Forelimb muscle (tissue), 1 donor: ENCODE measurements at regions not wholly inside any gene's neighbourhood (a gene's known extent, or its start where the extent isn't known, plus 50 kb on each side); places are given as distances from the start of the nearest gene placed in this dataset.
"Not testable (repeated sequence)": the region's sequence is repeated elsewhere in the genome, so short reads cannot be mapped to it uniquely, and the experiment has no call there.

ENCODE experiments used
- DNase-seq: peaks from one replicate; pipeline ENCODE4 v3.0.0-alpha.2; 2013; ENCODE audit warnings: low read depth

- DNase-seq = no peak
Measured at GRCh38 chr6:12545619-12546409, 170.8 kb upstream of the PHACTR1 start.

- DNase-seq = no peak
Measured at GRCh38 chr6:12546410-12547002, 170.1 kb upstream of the PHACTR1 start.

- DNase-seq = no peak
Measured at GRCh38 chr6:12548526-12548925, 168.0 kb upstream of the PHACTR1 start.

- not testable (repeated sequence) for DNase-seq
Measured at GRCh38 chr6:12549445-12549844, 167.1 kb upstream of the PHACTR1 start.

- not testable (repeated sequence) for DNase-seq
Measured at GRCh38 chr6:12554820-12555219, 161.7 kb upstream of the PHACTR1 start.

GRCh38 chr6:12555267-12555666 lies 161.3 kb upstream of the PHACTR1 start:
- DNase-seq = no peak

GRCh38 chr6:12555781-12556180 lies 160.8 kb upstream of the PHACTR1 start:
- no peak for DNase-seq

GRCh38 chr6:12557765-12558164 lies 158.8 kb upstream of the PHACTR1 start:
- DNase-seq = no peak

GRCh38 chr6:12560315-12560714 lies 156.3 kb upstream of the PHACTR1 start:
- DNase-seq = no peak

- DNase-seq = no peak
Measured at GRCh38 chr6:12566618-12567123, 149.9 kb upstream of the PHACTR1 start.

- no peak for DNase-seq
Measured at GRCh38 chr6:12567682-12568081, 148.9 kb upstream of the PHACTR1 start.

- no peak for DNase-seq
Measured at GRCh38 chr6:12569646-12570045, 146.9 kb upstream of the PHACTR1 start.

GRCh38 chr6:12570461-12571030 lies 146.0 kb upstream of the PHACTR1 start:
- no peak for DNase-seq

- no peak for DNase-seq
Measured at GRCh38 chr6:12572896-12573827, 143.4 kb upstream of the PHACTR1 start.

GRCh38 chr6:12575961-12576360 lies 140.6 kb upstream of the PHACTR1 start:
- DNase-seq = no peak

GRCh38 chr6:12576389-12576788 lies 140.2 kb upstream of the PHACTR1 start:
- DNase-seq = no peak

- DNase-seq = no peak
Measured at GRCh38 chr6:12577124-12577850, 139.3 kb upstream of the PHACTR1 start.

GRCh38 chr6:12578097-12578496 lies 138.5 kb upstream of the PHACTR1 start:
- DNase-seq = no peak

- DNase-seq = no peak
Measured at GRCh38 chr6:12578751-12579150, 137.8 kb upstream of the PHACTR1 start.

GRCh38 chr6:12580290-12580689 lies 136.3 kb upstream of the PHACTR1 start:
- no peak for DNase-seq
